ENCODE measurements at regions not wholly inside any gene's neighbourhood (a gene's known extent, or its start where the extent isn't known, plus 50 kb on each side); places are given as distances from the start of the nearest gene placed in this dataset.

DNA sequence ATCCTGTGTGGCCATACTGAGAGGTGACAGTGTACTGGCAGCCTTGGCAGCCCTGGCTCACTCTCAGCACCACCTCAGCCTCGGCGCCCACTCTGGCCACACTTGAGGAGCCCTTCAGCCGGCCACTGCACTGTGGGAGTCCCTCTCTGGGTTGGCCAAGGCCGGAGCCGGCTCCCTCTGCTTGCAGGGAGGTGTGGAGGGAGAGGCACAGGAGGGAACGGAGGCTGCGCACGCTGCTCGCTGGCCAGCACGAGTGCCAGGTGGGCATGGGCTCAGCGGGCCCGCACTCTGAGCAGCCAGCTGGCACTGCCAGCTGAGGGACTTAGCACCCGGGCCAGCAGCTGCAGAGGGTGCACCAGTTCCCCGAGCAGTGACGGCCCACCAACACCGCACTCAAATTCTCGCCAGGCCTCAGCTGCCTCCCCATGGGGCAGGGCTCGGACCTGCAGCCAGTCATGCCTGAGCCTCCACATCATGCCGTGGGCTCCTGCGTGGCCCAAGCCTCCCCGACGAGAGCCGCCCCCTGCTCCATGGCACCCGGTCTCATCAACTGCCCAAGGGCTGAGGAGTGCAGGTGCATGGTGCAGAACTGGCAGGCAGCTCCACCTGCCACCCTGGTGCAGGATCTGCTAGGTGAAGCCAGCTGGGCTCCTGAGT lies 184.4 kb upstream of the TOX3 start:
- TF ChIP-seq CTCF (IDR thresholded peaks at IDR 0.05 in 2 of 3, conservative IDR thresholded peaks at IDR 0.05 in 1 of 3; ENCODE audit: borderline replicate concordance in 1 of 3, insufficient read depth in 1 of 3, low read depth in 2 of 3, low read length in 2 of 3) (no peak), SRF (IDR thresholded peaks at IDR 0.05; ENCODE audit: low read depth) (no peak), SIN3A (IDR thresholded peaks at IDR 0.05; ENCODE audit: low read depth) (no peak), ZNF274 (IDR thresholded peaks at IDR 0.05; ENCODE audit: low read depth, low read length) (no peak), TCF7L2 (IDR thresholded peaks at IDR 0.05; ENCODE audit: borderline replicate concordance, extremely low read depth, insufficient read depth, insufficient read length) (no peak), POLR2AphosphoS5 (IDR thresholded peaks at IDR 0.05; ENCODE audit: low read depth, low read length) (no peak), CBX3 (IDR thresholded peaks at IDR 0.05; ENCODE audit: low read depth) (no peak), FOSL1 (IDR thresholded peaks at IDR 0.05; ENCODE audit: low read depth) (no peak), POLR2A (IDR thresholded peaks at IDR 0.05; ENCODE audit: borderline replicate concordance, extremely low read depth, insufficient read depth, insufficient read length) (no peak), SP1 (IDR thresholded peaks at IDR 0.05; ENCODE audit: low read depth) (no peak), EZH2 (IDR thresholded peaks at IDR 0.05) (no peak)
- TF ChIP-seq, protein P1, sequence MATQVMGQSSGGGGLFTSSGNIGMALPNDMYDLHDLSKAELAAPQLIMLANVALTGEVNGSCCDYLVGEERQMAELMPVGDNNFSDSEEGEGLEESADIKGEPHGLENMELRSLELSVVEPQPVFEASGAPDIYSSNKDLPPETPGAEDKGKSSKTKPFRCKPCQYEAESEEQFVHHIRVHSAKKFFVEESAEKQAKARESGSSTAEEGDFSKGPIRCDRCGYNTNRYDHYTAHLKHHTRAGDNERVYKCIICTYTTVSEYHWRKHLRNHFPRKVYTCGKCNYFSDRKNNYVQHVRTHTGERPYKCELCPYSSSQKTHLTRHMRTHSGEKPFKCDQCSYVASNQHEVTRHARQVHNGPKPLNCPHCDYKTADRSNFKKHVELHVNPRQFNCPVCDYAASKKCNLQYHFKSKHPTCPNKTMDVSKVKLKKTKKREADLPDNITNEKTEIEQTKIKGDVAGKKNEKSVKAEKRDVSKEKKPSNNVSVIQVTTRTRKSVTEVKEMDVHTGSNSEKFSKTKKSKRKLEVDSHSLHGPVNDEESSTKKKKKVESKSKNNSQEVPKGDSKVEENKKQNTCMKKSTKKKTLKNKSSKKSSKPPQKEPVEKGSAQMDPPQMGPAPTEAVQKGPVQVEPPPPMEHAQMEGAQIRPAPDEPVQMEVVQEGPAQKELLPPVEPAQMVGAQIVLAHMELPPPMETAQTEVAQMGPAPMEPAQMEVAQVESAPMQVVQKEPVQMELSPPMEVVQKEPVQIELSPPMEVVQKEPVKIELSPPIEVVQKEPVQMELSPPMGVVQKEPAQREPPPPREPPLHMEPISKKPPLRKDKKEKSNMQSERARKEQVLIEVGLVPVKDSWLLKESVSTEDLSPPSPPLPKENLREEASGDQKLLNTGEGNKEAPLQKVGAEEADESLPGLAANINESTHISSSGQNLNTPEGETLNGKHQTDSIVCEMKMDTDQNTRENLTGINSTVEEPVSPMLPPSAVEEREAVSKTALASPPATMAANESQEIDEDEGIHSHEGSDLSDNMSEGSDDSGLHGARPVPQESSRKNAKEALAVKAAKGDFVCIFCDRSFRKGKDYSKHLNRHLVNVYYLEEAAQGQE (IDR thresholded peaks at IDR 0.05; ENCODE audit: low read depth) = no peak
- TF ChIP-seq, protein P2, sequence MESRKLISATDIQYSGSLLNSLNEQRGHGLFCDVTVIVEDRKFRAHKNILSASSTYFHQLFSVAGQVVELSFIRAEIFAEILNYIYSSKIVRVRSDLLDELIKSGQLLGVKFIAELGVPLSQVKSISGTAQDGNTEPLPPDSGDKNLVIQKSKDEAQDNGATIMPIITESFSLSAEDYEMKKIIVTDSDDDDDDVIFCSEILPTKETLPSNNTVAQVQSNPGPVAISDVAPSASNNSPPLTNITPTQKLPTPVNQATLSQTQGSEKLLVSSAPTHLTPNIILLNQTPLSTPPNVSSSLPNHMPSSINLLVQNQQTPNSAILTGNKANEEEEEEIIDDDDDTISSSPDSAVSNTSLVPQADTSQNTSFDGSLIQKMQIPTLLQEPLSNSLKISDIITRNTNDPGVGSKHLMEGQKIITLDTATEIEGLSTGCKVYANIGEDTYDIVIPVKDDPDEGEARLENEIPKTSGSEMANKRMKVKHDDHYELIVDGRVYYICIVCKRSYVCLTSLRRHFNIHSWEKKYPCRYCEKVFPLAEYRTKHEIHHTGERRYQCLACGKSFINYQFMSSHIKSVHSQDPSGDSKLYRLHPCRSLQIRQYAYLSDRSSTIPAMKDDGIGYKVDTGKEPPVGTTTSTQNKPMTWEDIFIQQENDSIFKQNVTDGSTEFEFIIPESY (IDR thresholded peaks at IDR 0.05; ENCODE audit: extremely low read depth, insufficient replicate concordance, low read length) = no peak
- TF ChIP-seq, protein P3, sequence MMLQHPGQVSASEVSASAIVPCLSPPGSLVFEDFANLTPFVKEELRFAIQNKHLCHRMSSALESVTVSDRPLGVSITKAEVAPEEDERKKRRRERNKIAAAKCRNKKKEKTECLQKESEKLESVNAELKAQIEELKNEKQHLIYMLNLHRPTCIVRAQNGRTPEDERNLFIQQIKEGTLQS (IDR thresholded peaks at IDR 0.05) = no peak

Measured in HCT116 (cell line).